GM19395 (cell line): ENCODE measurements at regions not wholly inside any gene's neighbourhood (a gene's known extent, or its start where the extent isn't known, plus 50 kb on each side); places are given as distances from the start of the nearest gene placed in this dataset.

ENCODE experiments used
- ATAC-seq: cut with Tn5 transposase; IDR thresholded peaks from one replicate; pipeline ENCODE4 v1.9.1; 2021; ENCODE audit warnings: mild to moderate bottlenecking, moderate library complexity; ENCODE audit not compliant: unreplicated experiment

DNA sequence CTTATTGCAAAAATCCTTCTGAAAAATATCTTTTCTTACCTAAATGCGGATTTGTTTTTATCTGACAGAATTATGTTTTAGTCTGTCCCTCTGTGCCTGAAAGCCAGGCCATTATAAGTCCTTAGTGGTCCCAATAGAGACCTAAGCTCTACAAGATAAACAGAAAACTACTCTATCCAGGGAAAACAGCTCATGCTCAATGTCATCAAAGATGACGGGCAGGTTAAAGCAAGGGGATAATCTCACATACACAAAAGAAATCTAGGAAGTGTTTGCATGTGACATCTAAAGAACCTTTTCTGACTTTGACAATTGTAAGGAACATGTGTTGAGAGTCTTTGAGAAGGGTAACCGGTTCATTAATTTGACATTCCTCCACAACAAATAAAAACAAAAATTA is 741.1 kb upstream of the ID2 start:
- no peak for ATAC-seq

DNA sequence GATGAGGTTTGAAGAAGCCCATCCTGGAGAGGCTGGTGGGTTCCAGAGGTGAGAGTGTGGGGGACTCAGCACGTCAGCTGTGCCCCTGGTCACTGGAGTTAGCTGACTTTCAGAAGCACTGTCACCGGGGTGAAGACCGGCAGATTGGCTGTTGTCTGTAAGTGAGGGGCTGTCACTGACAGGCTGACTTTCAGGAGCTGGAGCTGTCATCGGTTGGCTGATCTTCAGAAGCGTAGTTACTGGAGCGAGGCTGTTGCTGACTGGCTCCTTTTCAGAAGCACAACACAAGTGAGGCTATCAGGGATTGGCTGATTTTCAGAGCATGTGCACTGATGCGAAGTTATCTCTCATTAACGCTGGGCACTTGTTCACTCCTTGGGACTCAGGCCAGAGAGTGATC is 738.4 kb upstream of the ID2 start:
- no peak for ATAC-seq

- no peak for ATAC-seq
Observed at GRCh38 chr2:7945026-7945425, 736.8 kb upstream of the ID2 start.

GRCh38 chr2:7950035-7950612 is 731.7 kb upstream of the ID2 start:
- ATAC-seq = no peak

DNA sequence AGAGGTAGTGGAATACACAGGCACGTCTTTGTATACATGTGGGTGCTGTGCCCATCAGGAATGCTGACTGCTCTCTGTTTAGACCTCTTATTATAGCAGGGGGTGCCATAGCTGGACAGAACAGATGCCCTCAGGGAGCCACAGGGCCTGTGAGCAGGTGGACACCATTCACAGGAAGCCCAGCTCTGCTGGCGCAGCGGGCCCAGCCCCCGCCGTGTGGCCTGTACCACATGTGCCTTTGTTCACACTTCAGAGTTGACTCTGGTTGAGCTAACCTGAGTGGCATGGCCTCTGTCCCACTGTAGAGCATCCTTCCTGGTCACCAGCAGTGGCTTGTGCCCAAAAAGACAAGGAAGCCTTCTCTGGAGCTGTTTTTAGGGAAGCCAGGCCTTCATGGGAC is 730.9 kb upstream of the ID2 start:
- ATAC-seq = no peak

GRCh38 chr2:7951490-7951889 is 730.4 kb upstream of the ID2 start:
- ATAC-seq = no peak

DNA sequence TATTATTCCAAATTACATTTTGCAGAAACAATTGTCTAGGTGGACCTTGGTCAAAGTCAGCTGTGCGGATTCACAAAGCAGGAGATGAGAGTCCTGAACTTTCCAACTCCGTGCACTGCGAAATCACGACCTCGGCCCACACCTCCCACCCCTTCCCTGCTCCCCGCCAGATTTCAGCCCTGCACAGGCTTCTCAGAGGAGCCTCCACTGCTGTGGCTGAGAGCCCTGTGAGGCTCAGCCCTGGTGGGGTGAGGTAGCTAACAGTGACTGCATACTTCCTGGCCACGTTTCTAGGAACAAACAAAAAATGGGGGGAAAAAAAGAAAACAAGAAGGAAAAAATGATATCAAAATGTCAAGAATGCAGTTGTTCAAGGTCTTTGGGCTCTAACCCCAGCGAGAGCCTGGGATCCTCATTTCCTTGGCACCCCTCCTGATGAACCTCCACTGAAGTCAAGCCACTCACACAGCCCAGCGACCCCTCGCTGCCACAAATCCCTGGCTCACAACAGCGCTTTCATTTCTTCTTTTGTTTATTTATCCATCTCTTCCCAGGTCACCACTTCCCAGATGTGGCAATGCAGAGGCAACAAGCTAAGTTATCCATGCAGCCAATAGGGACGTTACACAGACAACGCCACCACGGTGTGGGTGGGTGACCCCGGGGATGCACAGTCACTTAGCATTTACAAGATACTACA is 729.7 kb upstream of the ID2 start:
- ATAC-seq = no peak

GRCh38 chr2:7953195-7953594 is 728.7 kb upstream of the ID2 start:
- no peak for ATAC-seq

DNA sequence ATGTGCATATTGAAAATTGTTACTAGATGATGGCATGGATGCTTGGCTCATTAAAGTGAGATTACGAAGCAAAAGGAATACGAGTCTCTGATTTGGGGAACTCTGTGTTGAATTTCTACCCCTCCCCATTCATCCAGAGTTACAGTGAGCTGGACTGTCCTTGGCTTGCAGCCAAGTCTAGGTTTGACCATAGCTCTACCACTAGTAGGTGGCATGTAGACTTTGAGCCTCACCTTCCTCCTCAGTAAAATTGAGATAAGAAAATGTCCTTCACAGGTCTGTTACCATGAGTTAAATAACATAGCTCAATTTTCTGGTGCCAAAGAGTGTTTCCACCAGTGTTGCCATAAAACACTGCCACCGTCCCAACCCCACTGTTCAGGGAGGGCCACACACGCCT is 727.6 kb upstream of the ID2 start:
- ATAC-seq = no peak

DNA sequence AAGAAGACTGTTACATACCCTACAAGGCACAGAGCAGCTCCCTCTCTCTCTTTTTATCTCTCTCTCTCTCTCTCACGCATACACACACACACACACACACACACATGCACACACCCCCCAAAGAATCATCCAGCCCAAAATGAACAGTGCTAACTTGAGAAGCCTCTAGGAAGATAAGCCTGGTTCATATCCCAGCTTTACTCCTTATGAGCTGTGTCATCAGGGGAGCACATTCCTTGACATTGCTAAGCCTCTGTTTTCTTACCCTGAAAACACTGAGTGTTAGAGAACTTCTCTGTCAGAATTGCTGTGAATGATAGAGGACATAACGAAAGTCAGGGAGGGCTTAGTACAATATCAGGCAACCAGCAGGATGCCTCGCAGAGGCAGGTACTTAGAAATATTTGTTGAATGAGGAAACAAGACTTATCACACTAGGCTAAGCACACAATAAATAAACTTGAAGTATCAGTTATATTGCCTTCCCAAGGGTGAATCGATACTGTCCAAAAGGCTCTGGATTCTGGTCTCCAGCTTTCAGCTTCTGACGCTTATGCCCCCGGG is 725.6 kb upstream of the ID2 start:
- no peak for ATAC-seq

- no peak for ATAC-seq
Observed at GRCh38 chr2:7961550-7961949, 720.3 kb upstream of the ID2 start.

DNA sequence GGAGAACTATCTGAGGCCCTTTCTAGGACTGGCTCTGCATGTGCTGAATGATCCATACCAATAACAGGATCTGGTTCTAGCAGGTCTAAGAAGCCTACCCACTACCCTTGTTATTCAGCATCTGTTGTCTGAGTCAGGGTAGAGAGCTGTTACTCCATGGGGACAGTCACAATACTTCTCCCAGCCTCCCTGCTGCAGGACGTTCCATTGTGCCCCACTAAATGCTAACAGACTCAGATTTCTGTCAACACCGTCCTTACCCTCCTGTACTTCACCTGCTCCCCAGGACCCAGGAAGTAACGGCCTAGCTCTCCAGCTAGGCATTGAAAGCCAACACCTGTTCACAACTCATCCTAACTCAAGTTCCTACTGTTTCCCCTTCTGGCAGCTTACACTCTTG is 719.7 kb upstream of the ID2 start:
- no peak for ATAC-seq

DNA sequence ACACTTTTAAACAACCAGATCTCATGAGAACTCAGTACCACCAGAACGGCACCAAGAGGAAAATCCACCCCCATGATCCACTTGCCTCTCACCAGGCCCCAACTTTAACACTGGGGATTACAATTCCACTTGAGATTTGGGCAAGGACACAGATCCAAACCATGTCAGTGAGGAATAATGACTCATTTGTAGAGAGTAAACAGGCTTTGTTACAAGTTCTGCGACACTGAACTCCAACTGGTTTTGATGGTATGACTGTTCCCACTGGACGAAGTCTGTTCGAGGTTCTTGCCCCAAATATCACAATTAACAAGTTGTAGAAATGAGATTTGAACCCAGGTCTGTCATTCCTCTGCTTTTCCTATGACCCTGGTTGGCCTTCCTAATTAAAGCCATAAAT is 718.1 kb upstream of the ID2 start:
- no peak for ATAC-seq

DNA sequence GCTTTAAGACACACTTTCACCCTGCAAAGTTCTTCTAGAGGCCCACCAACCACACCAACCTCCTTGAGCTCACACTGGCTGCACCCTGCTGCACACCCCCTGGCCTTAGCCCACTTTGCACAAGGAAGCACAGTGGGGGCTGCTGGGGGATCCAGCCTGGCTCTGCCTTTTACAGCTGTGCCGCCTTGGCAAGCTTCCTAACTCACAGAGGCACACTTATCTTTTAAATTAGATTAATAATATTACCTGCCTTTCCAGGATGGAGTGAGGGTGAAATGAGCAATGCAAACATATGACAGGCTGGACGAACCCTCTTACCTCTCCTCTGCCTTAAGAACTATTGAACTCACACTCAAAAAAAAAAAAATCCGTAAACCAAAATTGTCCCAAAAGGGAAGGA is 715.8 kb upstream of the ID2 start:
- no peak for ATAC-seq

- ATAC-seq = no peak
Observed at GRCh38 chr2:7967707-7968405, 714.0 kb upstream of the ID2 start.

GRCh38 chr2:7969756-7970515 is 711.9 kb upstream of the ID2 start:
- ATAC-seq = no peak

GRCh38 chr2:7971248-7971647 is 710.6 kb upstream of the ID2 start:
- no peak for ATAC-seq

GRCh38 chr2:7971841-7972240 is 710.0 kb upstream of the ID2 start:
- no peak for ATAC-seq

- ATAC-seq = no peak
Observed at GRCh38 chr2:7972670-7973069, 709.2 kb upstream of the ID2 start.

GRCh38 chr2:7973801-7974480 is 707.9 kb upstream of the ID2 start:
- no peak for ATAC-seq

GRCh38 chr2:7974936-7975335 is 706.9 kb upstream of the ID2 start:
- no peak for ATAC-seq
